HepG2 (cell line): ENCODE measurements at regions not wholly inside any gene's neighbourhood (a gene's known extent, or its start where the extent isn't known, plus 50 kb on each side); places are given as distances from the start of the nearest gene placed in this dataset.

Experiments
- ATF4 ChIP-seq, 2 experiments: fragments of 450-650 bp in 1 of 2; sonication (generic) in 1 of 2; formaldehyde crosslinking; IDR thresholded peaks; 2 replicates each; pipeline versions ENCODE4 v1.5.0 to v1.8.0; 2020 to 2022; ENCODE audit warnings: mild to moderate bottlenecking in 1 of 2, missing genetic modification reagents in 1 of 2
- CBFB ChIP-seq: sonication (generic); formaldehyde crosslinking; IDR thresholded peaks from 2 replicates; pipeline ENCODE4 v1.4.0; 2020; ENCODE audit warnings: missing genetic modification reagents
- CREBL2 ChIP-seq: sonication (generic); formaldehyde crosslinking; IDR thresholded peaks from 2 replicates; pipeline ENCODE4 v1.8.1; 2023; ENCODE audit warnings: missing genetic modification reagents, mild to moderate bottlenecking, borderline replicate concordance
- FOXJ3 ChIP-seq: sonication (generic); formaldehyde crosslinking; IDR thresholded peaks from 2 replicates; pipeline ENCODE4 v1.4.0; 2020; ENCODE audit warnings: missing genetic modification reagents, mild to moderate bottlenecking, borderline replicate concordance
- FOXP4 ChIP-seq: sonication (generic); formaldehyde crosslinking; IDR thresholded peaks from 2 replicates; pipeline ENCODE4 v1.4.0; 2020; ENCODE audit warnings: missing genetic modification reagents
- HOXD1 ChIP-seq: sonication (generic); formaldehyde crosslinking; IDR thresholded peaks from 2 replicates; pipeline ENCODE4 v1.5.0; 2020; ENCODE audit warnings: missing genetic modification reagents
- KAT8 ChIP-seq: IDR thresholded peaks from 2 replicates; pipeline ENCODE4 v1.6.1; 2016; ENCODE audit warnings: missing genetic modification reagents, missing compliant biosample characterization
- MAFG ChIP-seq: sonication (generic); formaldehyde crosslinking; IDR thresholded peaks from 2 replicates; pipeline ENCODE4 v1.5.1; 2020; ENCODE audit warnings: mild to moderate bottlenecking, missing genetic modification reagents
- PRPF4 ChIP-seq: fragments of 200-400 bp; formaldehyde crosslinking; IDR thresholded peaks from 2 replicates; pipeline ENCODE4 v1.6.1; 2016; ENCODE audit warnings: low read length, low read depth; ENCODE audit not compliant: poor library complexity, severe bottlenecking
- SMAD1 ChIP-seq: sonication (generic); formaldehyde crosslinking; IDR thresholded peaks from 2 replicates; pipeline ENCODE4 v1.4.0; 2020; ENCODE audit warnings: missing genetic modification reagents, low read depth, mild to moderate bottlenecking, borderline replicate concordance
- TBL1XR1 ChIP-seq: fragments of 150-350 bp; IDR thresholded peaks from 2 replicates; pipeline ENCODE4 v1.6.1; 2014; ENCODE audit warnings: borderline replicate concordance, low read length; ENCODE audit not compliant: partially characterized antibody
- TCF7 ChIP-seq: sonication (generic); IDR thresholded peaks from 2 replicates; pipeline ENCODE4 v1.6.1; 2016; ENCODE audit warnings: antibody characterized with exemption, low read depth
- TP53 ChIP-seq: sonication (generic); formaldehyde crosslinking; conservative IDR thresholded peaks from 2 replicates; pipeline ENCODE4 v1.4.0; 2020; ENCODE audit warnings: missing genetic modification reagents
- ZBTB3 ChIP-seq: sonication (generic); formaldehyde crosslinking; IDR thresholded peaks from 2 replicates; pipeline ENCODE4 v1.4.0; 2020; ENCODE audit warnings: low read depth, mild to moderate bottlenecking, moderate library complexity, missing genetic modification reagents, borderline replicate concordance
- ZC3H13 ChIP-seq: sonication (generic); formaldehyde crosslinking; IDR thresholded peaks from 2 replicates; pipeline ENCODE4 v1.8.1; 2023; ENCODE audit warnings: mild to moderate bottlenecking, missing genetic modification reagents, moderate library complexity
- ZGPAT ChIP-seq: IDR thresholded peaks from 2 replicates; pipeline ENCODE4 v1.6.1; 2016; ENCODE audit warnings: mild to moderate bottlenecking
- TF ChIP-seq, protein P1 (sequence below): sonication (generic); formaldehyde crosslinking; IDR thresholded peaks from 2 replicates; pipeline ENCODE4 v1.5.1; 2020; ENCODE audit warnings: mild to moderate bottlenecking, missing genetic modification reagents, borderline replicate concordance
- TF ChIP-seq, protein P2 (sequence below): sonication (generic); formaldehyde crosslinking; IDR thresholded peaks from 2 replicates; pipeline ENCODE4 v1.9.0; 2021; ENCODE audit warnings: missing genetic modification reagents, mild to moderate bottlenecking, borderline replicate concordance

DNA sequence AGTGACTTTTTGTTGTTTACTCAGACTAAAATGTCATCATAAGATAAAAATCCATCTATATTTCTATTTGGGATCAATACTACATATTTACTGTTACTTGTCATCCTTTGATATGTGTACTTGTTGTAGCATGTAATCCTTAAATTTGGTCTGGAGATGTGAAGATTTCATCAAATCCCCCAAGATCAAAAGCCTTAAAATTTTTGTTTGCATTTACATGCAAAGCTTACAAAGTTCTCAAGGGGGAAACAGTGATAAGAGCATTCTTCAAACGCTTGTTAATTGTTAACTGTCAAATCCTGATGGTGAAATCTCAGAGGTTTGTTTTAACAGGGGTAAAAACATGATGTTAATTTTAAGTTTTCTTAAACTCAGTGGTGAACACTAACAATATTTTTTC, 84.9 kb upstream of the SKAP2 start (continued):
- TF ChIP-seq, protein P1, sequence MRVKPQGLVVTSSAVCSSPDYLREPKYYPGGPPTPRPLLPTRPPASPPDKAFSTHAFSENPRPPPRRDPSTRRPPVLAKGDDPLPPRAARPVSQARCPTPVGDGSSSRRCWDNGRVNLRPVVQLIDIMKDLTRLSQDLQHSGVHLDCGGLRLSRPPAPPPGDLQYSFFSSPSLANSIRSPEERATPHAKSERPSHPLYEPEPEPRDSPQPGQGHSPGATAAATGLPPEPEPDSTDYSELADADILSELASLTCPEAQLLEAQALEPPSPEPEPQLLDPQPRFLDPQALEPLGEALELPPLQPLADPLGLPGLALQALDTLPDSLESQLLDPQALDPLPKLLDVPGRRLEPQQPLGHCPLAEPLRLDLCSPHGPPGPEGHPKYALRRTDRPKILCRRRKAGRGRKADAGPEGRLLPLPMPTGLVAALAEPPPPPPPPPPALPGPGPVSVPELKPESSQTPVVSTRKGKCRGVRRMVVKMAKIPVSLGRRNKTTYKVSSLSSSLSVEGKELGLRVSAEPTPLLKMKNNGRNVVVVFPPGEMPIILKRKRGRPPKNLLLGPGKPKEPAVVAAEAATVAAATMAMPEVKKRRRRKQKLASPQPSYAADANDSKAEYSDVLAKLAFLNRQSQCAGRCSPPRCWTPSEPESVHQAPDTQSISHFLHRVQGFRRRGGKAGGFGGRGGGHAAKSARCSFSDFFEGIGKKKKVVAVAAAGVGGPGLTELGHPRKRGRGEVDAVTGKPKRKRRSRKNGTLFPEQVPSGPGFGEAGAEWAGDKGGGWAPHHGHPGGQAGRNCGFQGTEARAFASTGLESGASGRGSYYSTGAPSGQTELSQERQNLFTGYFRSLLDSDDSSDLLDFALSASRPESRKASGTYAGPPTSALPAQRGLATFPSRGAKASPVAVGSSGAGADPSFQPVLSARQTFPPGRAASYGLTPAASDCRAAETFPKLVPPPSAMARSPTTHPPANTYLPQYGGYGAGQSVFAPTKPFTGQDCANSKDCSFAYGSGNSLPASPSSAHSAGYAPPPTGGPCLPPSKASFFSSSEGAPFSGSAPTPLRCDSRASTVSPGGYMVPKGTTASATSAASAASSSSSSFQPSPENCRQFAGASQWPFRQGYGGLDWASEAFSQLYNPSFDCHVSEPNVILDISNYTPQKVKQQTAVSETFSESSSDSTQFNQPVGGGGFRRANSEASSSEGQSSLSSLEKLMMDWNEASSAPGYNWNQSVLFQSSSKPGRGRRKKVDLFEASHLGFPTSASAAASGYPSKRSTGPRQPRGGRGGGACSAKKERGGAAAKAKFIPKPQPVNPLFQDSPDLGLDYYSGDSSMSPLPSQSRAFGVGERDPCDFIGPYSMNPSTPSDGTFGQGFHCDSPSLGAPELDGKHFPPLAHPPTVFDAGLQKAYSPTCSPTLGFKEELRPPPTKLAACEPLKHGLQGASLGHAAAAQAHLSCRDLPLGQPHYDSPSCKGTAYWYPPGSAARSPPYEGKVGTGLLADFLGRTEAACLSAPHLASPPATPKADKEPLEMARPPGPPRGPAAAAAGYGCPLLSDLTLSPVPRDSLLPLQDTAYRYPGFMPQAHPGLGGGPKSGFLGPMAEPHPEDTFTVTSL (CRISPR knock-in tag): no peak; the same call in 1 of the 2 replicates
- TF ChIP-seq ZC3H13 (CRISPR knock-in tag) (no peak), CBFB (no peak; the same call in 1 of the 2 replicates), FOXP4 (CRISPR knock-in tag) (peak; percentile 72), FOXJ3 (CRISPR knock-in tag) (peak; percentile 97), SMAD1 (CRISPR knock-in tag) (no peak), ZGPAT (peak; percentile 49), KAT8 (CRISPR knock-in tag) (peak; percentile 42; the same call in 1 of the 2 replicates), MAFG (CRISPR knock-in tag) (no peak), ATF4 (CRISPR knock-in tag; IDR thresholded peaks at IDR 0.05) (peak in 1 of 2 experiments; percentile 65; a peak in 2 of 4 replicates), PRPF4 (no peak), CREBL2 (CRISPR knock-in tag) (no peak), TP53 (CRISPR knock-in tag) (no peak), HOXD1 (CRISPR knock-in tag) (no peak), TCF7 (peak; percentile 95), TBL1XR1 (no peak), ZBTB3 (CRISPR knock-in tag) (no peak)
- TF ChIP-seq, protein P2, sequence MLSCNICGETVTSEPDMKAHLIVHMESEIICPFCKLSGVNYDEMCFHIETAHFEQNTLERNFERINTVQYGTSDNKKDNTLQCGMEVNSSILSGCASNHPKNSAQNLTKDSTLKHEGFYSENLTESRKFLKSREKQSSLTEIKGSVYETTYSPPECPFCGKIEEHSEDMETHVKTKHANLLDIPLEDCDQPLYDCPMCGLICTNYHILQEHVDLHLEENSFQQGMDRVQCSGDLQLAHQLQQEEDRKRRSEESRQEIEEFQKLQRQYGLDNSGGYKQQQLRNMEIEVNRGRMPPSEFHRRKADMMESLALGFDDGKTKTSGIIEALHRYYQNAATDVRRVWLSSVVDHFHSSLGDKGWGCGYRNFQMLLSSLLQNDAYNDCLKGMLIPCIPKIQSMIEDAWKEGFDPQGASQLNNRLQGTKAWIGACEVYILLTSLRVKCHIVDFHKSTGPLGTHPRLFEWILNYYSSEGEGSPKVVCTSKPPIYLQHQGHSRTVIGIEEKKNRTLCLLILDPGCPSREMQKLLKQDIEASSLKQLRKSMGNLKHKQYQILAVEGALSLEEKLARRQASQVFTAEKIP: no peak
